Peyer's patch (tissue), 4 donors: ENCODE measurements at regions not wholly inside any gene's neighbourhood (a gene's known extent, or its start where the extent isn't known, plus 50 kb on each side); places are given as distances from the start of the nearest gene placed in this dataset.

Experiments
- DNase-seq, 3 donors: peaks; one replicate each; pipeline ENCODE4 v3.0.0-alpha.2; 2017 to 2019
- H3K27ac ChIP-seq, 4 donors: fragments of 200-600 bp; sonication (generic); one replicate each; pipeline ENCODE4 v1.5.1; 2016 to 2019
- H3K27me3 ChIP-seq, 2 donors: fragments of 200-600 bp; sonication (generic); one replicate each; pipeline ENCODE4 v1.5.1; 2019
- H3K36me3 ChIP-seq, 3 donors: fragments of 200-600 bp; sonication (generic); one replicate each; pipeline ENCODE4 v1.5.1; 2016 to 2019
- H3K4me1 ChIP-seq, 4 donors: fragments of 200-600 bp; sonication (generic); one replicate each; pipeline ENCODE4 v1.5.1; 2016 to 2019
- H3K4me3 ChIP-seq, 4 donors: fragments of 200-600 bp; sonication (generic); 1 replicate in 3 of 4; 2 replicates in 1 of 4; pipeline ENCODE4 v1.5.1; 2016 to 2019; ENCODE audit warnings: mild to moderate bottlenecking in 1 of 4
- H3K9me3 ChIP-seq, 4 donors: fragments of 200-600 bp; sonication (generic); one replicate each; pipeline ENCODE4 v1.5.1; 2016 to 2019; ENCODE audit warnings: mild to moderate bottlenecking in 1 of 4
- POLR2A ChIP-seq, 2 donors: fragments of 450-650 bp; IDR thresholded peaks; one replicate each; pipeline ENCODE4 v1.5.1; 2017; ENCODE audit warnings: antibody characterized with exemption in 2 of 2, mild to moderate bottlenecking in 2 of 2, moderate library complexity in 2 of 2
- TF ChIP-seq, protein P1 (sequence below), 6 experiments: fragments of 450-650 bp in 4 of 6; fragments of 200-600 bp in 2 of 6; sonication (generic) in 1 of 6; IDR thresholded peaks; one replicate each; pipeline ENCODE4 v1.5.1; 2017 to 2019; ENCODE audit warnings: antibody characterized with exemption in 6 of 6, mild to moderate bottlenecking in 3 of 6, moderate library complexity in 1 of 6

DNA sequence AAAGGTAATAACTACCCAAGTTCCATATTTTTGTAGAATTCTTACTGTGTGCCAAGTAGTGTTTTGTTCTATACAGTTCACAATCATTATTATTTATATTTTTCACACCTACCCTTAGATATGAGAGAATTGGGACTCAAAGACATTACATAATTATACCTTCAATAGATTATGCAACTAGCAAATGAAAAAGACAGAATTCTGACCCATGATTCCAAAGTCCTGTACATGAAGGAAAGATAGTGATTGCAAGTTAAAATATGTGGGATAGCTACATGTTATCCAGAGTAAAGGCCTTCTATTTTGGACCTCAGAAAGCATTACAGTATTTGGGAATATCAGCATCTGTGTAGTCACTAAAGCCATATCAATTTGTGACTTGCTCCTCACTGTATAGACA lies 581.0 kb downstream of the ELAVL2 start:
- no peaks in the 10 kb centered on the region for H3K27me3 ChIP-seq
- no peaks in the 10 kb centered on the region for H3K9me3 ChIP-seq
- TF ChIP-seq, protein P1, sequence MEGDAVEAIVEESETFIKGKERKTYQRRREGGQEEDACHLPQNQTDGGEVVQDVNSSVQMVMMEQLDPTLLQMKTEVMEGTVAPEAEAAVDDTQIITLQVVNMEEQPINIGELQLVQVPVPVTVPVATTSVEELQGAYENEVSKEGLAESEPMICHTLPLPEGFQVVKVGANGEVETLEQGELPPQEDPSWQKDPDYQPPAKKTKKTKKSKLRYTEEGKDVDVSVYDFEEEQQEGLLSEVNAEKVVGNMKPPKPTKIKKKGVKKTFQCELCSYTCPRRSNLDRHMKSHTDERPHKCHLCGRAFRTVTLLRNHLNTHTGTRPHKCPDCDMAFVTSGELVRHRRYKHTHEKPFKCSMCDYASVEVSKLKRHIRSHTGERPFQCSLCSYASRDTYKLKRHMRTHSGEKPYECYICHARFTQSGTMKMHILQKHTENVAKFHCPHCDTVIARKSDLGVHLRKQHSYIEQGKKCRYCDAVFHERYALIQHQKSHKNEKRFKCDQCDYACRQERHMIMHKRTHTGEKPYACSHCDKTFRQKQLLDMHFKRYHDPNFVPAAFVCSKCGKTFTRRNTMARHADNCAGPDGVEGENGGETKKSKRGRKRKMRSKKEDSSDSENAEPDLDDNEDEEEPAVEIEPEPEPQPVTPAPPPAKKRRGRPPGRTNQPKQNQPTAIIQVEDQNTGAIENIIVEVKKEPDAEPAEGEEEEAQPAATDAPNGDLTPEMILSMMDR (IDR thresholded peaks at IDR 0.05) = no peak
- H3K36me3 ChIP-seq = no peaks in the 10 kb centered on the region
- no peaks in the 10 kb centered on the region for H3K4me1 ChIP-seq
- H3K4me3 ChIP-seq = no peak overlapping the region
- no peak overlapping the region for H3K27ac ChIP-seq
- no peak for DNase-seq

DNA sequence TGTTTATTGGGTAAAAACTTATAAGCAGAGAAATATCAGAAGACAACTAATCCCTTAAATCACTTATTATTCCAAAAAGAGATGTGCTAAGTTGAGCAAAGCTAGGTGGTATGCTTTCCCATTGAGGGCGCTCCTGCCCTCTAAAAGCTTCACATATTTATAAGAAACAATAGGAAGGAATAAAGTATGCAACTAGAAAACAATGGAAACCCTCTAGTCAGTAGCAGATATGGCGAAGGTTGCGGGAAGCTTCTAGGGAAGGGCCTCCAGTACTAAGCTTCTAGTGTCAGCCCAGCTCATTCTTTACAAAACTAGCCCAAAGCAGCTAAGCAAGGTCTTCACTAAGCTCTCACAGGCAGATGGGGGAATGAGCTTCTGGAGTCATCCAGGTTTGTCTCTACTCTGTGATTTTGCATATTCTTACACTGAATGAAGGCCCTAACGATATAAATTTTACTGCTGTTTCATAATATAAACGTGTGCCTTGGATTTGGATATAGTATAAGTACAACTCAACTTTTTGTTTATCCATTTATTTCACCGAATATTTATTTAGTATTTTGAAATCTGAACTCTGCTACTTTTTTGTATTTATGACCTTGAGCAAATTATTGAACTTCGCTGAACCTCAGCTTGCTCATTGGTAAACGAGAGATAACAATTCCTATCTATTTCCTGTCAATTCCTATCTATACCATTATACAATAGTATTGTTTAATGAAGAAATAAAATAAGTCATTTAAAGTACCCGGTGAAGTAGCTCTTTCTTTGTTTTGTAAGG lies 571.4 kb downstream of the ELAVL2 start:
- DNase-seq = no peak
- H3K27me3 ChIP-seq = no peaks in the 10 kb centered on the region
- no peaks in the 10 kb centered on the region for H3K9me3 ChIP-seq
- H3K36me3 ChIP-seq = no peaks in the 10 kb centered on the region
- no peaks in the 10 kb centered on the region for H3K4me1 ChIP-seq
- H3K27ac ChIP-seq = no peak overlapping the region
- H3K4me3 ChIP-seq = no peak overlapping the region
- TF ChIP-seq POLR2A (IDR thresholded peaks at IDR 0.05) = no peak
- TF ChIP-seq, protein P1 (IDR thresholded peaks at IDR 0.05) = no peak

DNA sequence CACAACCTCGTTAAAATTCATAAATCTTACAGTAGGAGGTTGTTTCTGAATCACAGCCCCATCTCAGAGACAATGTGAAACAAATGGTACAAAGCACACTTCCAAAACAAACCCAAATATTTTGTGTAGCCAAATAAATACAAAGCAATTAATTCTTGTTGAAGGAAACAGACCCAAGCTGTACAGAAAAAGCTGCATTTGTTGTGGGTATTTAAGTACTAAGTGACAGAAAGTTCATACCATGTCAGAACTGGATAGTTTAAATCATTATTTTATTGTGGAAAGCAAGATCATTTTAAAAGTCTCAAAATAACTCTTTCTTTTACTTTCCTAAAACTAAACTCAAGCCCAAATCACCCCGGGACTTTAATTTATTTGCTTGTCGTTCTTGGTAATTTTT lies 570.7 kb downstream of the ELAVL2 start:
- no peak for TF ChIP-seq POLR2A (IDR thresholded peaks at IDR 0.05)
- TF ChIP-seq, protein P1 (IDR thresholded peaks at IDR 0.05) = no peak
- H3K36me3 ChIP-seq = no peaks in the 10 kb centered on the region
- H3K9me3 ChIP-seq = no peaks in the 10 kb centered on the region
- H3K4me3 ChIP-seq = no peak overlapping the region
- H3K27ac ChIP-seq = no peak overlapping the region
- H3K4me1 ChIP-seq = no peaks in the 10 kb centered on the region
- no peak for DNase-seq
- no peaks in the 10 kb centered on the region for H3K27me3 ChIP-seq

DNA sequence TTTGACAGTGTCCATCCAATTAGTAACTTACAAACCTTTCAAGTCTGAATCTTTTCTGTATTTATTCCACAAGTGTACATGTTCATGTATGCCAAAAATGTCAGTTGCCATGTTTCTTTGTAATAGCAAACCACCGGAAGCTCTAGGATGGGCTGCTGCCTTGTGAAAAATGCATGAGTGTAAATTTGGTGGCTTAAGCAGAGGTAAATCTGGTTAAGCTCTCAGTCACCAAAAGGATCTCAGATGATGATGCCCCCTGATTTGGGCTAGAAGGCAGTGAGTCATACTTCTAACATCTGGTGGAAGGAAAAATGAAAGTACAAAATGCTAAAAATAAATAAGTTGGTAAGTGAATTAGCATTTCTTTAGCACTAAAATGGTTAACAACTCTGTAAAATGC lies 567.5 kb downstream of the ELAVL2 start:
- Histone ChIP-seq H3K36me3 (no peaks in the 10 kb centered on the region), H3K4me3 (no peak overlapping the region), H3K4me1 (no peaks in the 10 kb centered on the region), H3K27ac (no peak overlapping the region), H3K27me3 (no peaks in the 10 kb centered on the region), H3K9me3 (no peaks in the 10 kb centered on the region)
- no peak for TF ChIP-seq POLR2A (IDR thresholded peaks at IDR 0.05)
- TF ChIP-seq, protein P1 (IDR thresholded peaks at IDR 0.05) = no peak
- no peak for DNase-seq

DNA sequence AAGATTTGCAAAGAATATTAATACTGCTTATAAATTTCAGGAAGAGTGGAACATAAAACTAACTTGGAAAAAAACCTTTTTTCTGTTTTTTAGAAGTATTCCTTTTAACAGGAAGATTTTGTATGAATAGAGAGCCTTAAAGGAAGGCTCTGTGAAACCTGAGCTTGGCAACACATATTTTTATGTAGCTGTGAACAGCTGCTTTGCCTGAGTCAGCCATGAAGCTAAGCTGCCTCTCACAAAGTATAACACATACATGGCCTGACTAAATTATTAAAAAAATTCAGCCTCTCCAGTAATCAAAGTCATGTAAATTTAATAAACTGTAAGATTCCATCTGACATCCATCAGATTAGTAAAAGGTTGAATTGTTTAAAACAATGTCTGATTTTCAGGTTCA lies 547.5 kb downstream of the ELAVL2 start:
- Histone ChIP-seq H3K36me3 (no peaks in the 10 kb centered on the region), H3K4me1 (no peaks in the 10 kb centered on the region), H3K27me3 (no peaks in the 10 kb centered on the region), H3K9me3 (peaks cover 0 to 3% (median 0%) of the 10 kb centered on the region in 4 donors), H3K4me3 (no peak overlapping the region), H3K27ac (no peak overlapping the region)
- no peak for DNase-seq
- TF ChIP-seq, protein P1 (IDR thresholded peaks at IDR 0.05) = no peak
- no peak for TF ChIP-seq POLR2A (IDR thresholded peaks at IDR 0.05)
